ENCODE measurements at regions not wholly inside any gene's neighbourhood (a gene's known extent, or its start where the extent isn't known, plus 50 kb on each side); places are given as distances from the start of the nearest gene placed in this dataset.

GRCh38 chr2:128646691-128647090, 328.0 kb upstream of the HS6ST1 start:
- TF ChIP-seq CTCF (IDR thresholded peaks at IDR 0.05) (no peak), POLR2A (IDR thresholded peaks at IDR 0.05) (no peak)
- intact Hi-C loops (cut with DNase I; ENCODE audit: low total_unique reads): no loop called here
- peak in 1 of 2 donors; percentile 72 for DNase-seq (ENCODE audit: low spot score in 2 of 2)
- 75 to 89% methylated on average over 3 of the region's 3 CpGs for WGBS, 2 donors
- no peak overlapping the region for H3K4me3 ChIP-seq (ENCODE audit: low read depth, poor library complexity, severe bottlenecking)

- intact Hi-C loops (cut with DNase I; ENCODE audit: low total_unique reads): no loop called here
- TF ChIP-seq POLR2A (IDR thresholded peaks at IDR 0.05) (no peak), CTCF (IDR thresholded peaks at IDR 0.05) (no peak)
- H3K4me3 ChIP-seq (ENCODE audit: low read depth, poor library complexity, severe bottlenecking): no peak overlapping the region
- 55 to 68% methylated on average over 2 of the region's 2 CpGs for WGBS, 2 donors
- no peak for DNase-seq (ENCODE audit: low spot score in 2 of 2)
Observed at GRCh38 chr2:128651000-128651399, 332.3 kb upstream of the HS6ST1 start.

- 52 to 70% methylated on average over 5 of the region's 5 CpGs for WGBS, 2 donors
- no peak overlapping the region for H3K4me3 ChIP-seq (ENCODE audit: low read depth, poor library complexity, severe bottlenecking)
- intact Hi-C loops (cut with DNase I; ENCODE audit: low total_unique reads): no loop called here
- peak in 1 of 2 donors; percentile 43 for DNase-seq (ENCODE audit: low spot score in 2 of 2)
- TF ChIP-seq POLR2A (IDR thresholded peaks at IDR 0.05) (no peak), CTCF (IDR thresholded peaks at IDR 0.05) (no peak)
Observed at GRCh38 chr2:128654408-128654807, 335.7 kb upstream of the HS6ST1 start.

GRCh38 chr2:128660836-128661235, 342.2 kb upstream of the HS6ST1 start:
- no peak overlapping the region for H3K4me3 ChIP-seq (ENCODE audit: low read depth, poor library complexity, severe bottlenecking)
- intact Hi-C loops (cut with DNase I; ENCODE audit: low total_unique reads): no loop called here
- TF ChIP-seq CTCF (IDR thresholded peaks at IDR 0.05) (no peak), POLR2A (IDR thresholded peaks at IDR 0.05) (no peak)
- peak in 1 of 2 donors; percentile 40 for DNase-seq (ENCODE audit: low spot score in 2 of 2)
- WGBS, 2 donors: 87 to 98% methylated on average over 6 of the region's 6 CpGs

- WGBS, 2 donors: 84 to 86% methylated on average over 5 of the region's 5 CpGs
- intact Hi-C loops (cut with DNase I; ENCODE audit: low total_unique reads): no loop called here
- no peak overlapping the region for H3K4me3 ChIP-seq (ENCODE audit: low read depth, poor library complexity, severe bottlenecking)
- DNase-seq (ENCODE audit: low spot score in 2 of 2): peak in 1 of 2 donors; percentile 54
- TF ChIP-seq POLR2A (IDR thresholded peaks at IDR 0.05): no peak
- TF ChIP-seq CTCF (IDR thresholded peaks at IDR 0.05): no peak
Observed at GRCh38 chr2:128661311-128661710, 342.6 kb upstream of the HS6ST1 start.

GRCh38 chr2:128662051-128662471, 343.4 kb upstream of the HS6ST1 start:
- 60 to 80% methylated on average over 8 of the region's 8 CpGs for WGBS, 2 donors
- intact Hi-C loops (cut with DNase I; ENCODE audit: low total_unique reads): no loop called here
- no peak overlapping the region for H3K4me3 ChIP-seq (ENCODE audit: low read depth, poor library complexity, severe bottlenecking)
- peak in 1 of 2 donors; percentile 66 for DNase-seq (ENCODE audit: low spot score in 2 of 2)
- TF ChIP-seq CTCF (IDR thresholded peaks at IDR 0.05) (no peak), POLR2A (IDR thresholded peaks at IDR 0.05) (no peak)

Data from lower leg skin (tissue), 4 donors.